HG03060 (cell line): ENCODE measurements at regions not wholly inside any gene's neighbourhood (a gene's known extent, or its start where the extent isn't known, plus 50 kb on each side); places are given as distances from the start of the nearest gene placed in this dataset.
"Not testable (repeated sequence)": the region's sequence is repeated elsewhere in the genome, so short reads cannot be mapped to it uniquely, and the experiment has no call there.

ENCODE experiments used
- ATAC-seq: cut with Tn5 transposase; IDR thresholded peaks from one replicate; pipeline ENCODE4 v1.9.1; 2021; ENCODE audit warnings: low read depth, moderate number of reproducible peaks; ENCODE audit not compliant: unreplicated experiment

GRCh38 chr7:32658467-32658869 is 163.2 kb downstream of the AVL9 start:
- ATAC-seq = no peak

- ATAC-seq = no peak
These were observed 162.7 kb downstream of the AVL9 start for GRCh38 chr7:32658034-32658433.

DNA sequence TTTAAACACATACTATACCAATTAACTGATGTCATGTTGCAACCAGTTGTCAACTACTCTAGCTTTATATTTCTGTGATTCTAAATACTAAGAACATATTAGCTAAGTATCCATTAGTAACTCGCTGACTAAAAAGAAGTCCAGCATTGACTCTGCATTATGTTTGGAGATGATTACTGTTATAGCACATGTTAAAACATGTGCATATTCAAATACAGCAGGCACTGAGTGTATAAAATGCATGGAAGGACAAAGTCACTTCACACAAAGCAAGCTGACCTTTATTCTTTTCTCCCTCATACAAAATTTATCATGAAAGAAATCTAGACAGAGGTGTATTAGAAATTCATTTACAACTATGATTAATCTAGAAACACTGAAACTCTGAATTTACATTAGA is 159.3 kb downstream of the AVL9 start:
- not testable (repeated sequence) for ATAC-seq

- ATAC-seq = not testable (repeated sequence)
These were observed 155.1 kb downstream of the AVL9 start for GRCh38 chr7:32650356-32650755.

DNA sequence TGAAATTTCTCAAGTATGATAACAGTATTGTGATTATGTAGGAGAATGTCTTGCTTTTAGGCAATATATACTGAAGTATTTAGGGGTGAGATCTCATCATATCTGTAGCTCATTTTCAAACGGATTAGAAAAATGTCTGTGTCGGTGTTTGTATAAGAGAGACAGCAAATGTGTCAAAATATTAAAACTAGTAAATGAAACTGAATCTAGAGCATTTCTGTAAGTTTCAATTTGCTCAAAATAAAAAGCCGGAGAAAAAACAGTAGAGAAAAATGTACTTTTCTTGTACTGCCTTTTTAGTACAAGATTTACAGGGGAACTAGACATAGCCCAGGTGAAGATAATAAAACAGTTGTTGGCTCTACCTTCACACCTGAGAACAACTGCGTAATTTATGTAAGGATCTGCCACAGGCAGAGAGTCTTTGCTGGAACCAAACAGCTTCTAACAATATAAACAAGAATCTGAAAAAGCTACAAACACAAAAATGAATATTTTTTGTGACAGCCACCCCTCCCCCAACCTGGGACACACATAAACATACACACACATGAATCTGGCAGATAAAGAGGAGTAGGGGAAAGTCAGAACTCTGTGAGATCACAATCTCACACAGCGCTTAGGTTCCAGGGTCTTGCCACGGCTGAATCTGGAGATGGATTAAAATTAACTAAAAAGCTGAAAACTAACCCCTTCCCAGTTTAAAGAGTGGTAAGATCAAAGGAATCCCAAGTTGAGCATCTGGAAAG is 153.3 kb downstream of the AVL9 start:
- no peak for ATAC-seq

DNA sequence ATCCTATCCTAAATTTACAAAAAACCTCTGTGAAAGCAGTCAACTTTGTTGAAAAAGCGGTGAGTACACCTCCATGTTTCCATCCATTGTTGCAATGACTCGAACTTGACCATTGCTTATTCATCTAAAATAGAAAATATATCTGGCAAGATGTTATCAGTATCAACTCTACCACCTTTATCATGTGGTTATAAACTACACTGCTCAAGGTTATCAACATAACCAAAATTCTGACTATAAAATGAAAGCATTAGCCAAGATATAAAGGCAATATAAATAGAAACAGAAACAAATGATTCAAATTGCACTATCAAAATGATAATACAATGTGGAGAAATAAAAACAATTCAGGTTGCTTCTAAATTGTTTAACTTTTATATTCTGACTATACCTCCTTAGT is 150.0 kb downstream of the AVL9 start:
- not testable (repeated sequence) for ATAC-seq

GRCh38 chr7:32643194-32643593 is 147.9 kb downstream of the AVL9 start:
- no peak for ATAC-seq

DNA sequence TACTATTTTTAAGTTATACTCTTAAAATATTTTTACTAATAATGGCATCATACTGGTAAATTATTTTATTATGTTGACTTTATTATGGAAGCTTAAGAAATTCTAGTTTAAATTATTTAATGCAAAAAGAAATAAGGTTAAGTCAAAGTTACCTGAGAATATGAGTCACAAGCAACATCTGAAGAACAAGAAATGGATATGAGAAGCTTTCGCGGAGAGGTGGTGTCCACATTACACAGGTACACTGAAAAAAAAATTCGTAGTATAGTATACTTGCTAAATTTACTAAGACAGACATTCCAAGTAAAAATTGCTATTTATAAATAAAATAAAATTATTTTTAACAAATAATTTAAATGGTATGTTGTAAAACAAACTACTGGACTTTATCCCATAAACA is 143.8 kb downstream of the AVL9 start:
- peak; percentile 6 for ATAC-seq

DNA sequence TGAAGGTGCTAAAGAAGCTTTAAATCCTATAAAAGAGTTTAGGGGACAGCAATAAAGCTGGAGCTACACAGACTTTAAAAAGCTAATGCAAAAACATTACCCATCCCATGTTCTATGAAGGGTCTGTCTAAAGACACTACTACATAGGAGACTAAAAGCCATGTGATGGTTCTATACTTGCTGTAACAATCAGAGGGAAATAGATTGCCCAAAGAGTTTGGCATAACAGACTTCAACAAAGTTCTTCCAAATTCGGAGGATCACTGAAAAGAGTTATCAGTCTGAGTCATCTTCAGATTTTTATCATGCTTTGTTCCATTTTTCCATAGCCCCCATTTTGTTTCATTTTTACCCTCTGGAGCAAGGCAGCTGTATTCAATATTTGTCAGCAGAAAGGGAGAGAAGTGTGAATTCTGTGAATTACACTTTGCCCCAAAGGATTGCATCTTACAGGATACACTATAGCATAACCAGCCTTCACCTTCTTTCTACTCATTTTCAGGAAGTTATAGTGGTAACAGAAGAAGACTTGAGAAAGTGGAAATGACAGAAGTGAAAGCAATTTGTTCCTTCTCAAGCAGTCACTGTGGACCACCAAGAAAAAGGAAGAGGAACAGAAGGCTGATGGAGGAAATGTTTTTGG is 143.3 kb downstream of the AVL9 start:
- ATAC-seq = peak; percentile 70
